Left ventricle myocardium inferior (tissue), 1 donor: ENCODE measurements at regions not wholly inside any gene's neighbourhood (a gene's known extent, or its start where the extent isn't known, plus 50 kb on each side); places are given as distances from the start of the nearest gene placed in this dataset.

Experiments
- DNase-seq: peaks from one replicate; pipeline ENCODE4 v3.0.0-alpha.2; 2020
- H3K27ac ChIP-seq: fragments of 200-600 bp; replicated peaks from 2 replicates; pipeline ENCODE4 v1.8.0; 2021
- H3K27me3 ChIP-seq: fragments of 200-600 bp; 2 replicates; pipeline ENCODE4 v1.8.0; 2021; ENCODE audit warnings: low read depth
- H3K36me3 ChIP-seq: fragments of 200-600 bp; 2 replicates; pipeline ENCODE4 v1.8.0; 2021
- H3K4me1 ChIP-seq: fragments of 200-600 bp; 2 replicates; pipeline ENCODE4 v1.8.0; 2021
- H3K4me3 ChIP-seq: fragments of 200-600 bp; 2 replicates; pipeline ENCODE4 v1.8.0; 2021; ENCODE audit warnings: mild to moderate bottlenecking, moderate library complexity
- H3K9me3 ChIP-seq: fragments of 200-600 bp; replicated peaks from 2 replicates; pipeline ENCODE4 v1.8.0; 2021
- intact Hi-C: fragments of 100-400 bp; cut with micrococcal nuclease; formaldehyde crosslinking; loops from one replicate; pipeline ENCODE4 v1.11.0; 2022
- TF ChIP-seq, protein P1 (sequence below): fragments of 200-600 bp; IDR thresholded peaks from 2 replicates; pipeline ENCODE4 v1.8.0; 2021; ENCODE audit warnings: antibody characterized with exemption, mild to moderate bottlenecking, borderline replicate concordance
- donor health status: DM: no; HTN: yes; CAD: no; lungs with severe emphysema.

DNA sequence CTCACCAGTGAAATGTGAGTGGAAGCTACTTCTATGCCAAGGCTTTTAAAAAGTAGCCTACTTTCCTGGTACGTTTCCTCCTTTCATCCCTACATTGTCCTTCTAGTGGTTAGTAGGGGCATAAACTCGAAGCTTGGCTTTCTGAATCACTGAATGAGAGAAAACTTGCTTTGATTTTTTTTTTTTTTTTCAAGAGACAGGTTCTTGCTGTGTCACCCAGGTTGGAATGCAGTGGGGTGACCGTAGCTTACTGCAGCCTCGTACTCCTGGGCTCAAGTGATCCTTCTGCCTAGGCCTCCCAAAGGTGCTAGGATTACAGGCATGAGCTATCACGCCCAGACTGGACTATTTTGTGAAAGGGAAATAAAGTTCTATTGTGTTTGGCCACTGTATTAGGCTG is 89.1 kb upstream of the IGFBP7 start:
- intact Hi-C loops: no loop called here
- TF ChIP-seq, protein P1, sequence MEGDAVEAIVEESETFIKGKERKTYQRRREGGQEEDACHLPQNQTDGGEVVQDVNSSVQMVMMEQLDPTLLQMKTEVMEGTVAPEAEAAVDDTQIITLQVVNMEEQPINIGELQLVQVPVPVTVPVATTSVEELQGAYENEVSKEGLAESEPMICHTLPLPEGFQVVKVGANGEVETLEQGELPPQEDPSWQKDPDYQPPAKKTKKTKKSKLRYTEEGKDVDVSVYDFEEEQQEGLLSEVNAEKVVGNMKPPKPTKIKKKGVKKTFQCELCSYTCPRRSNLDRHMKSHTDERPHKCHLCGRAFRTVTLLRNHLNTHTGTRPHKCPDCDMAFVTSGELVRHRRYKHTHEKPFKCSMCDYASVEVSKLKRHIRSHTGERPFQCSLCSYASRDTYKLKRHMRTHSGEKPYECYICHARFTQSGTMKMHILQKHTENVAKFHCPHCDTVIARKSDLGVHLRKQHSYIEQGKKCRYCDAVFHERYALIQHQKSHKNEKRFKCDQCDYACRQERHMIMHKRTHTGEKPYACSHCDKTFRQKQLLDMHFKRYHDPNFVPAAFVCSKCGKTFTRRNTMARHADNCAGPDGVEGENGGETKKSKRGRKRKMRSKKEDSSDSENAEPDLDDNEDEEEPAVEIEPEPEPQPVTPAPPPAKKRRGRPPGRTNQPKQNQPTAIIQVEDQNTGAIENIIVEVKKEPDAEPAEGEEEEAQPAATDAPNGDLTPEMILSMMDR: no peak
- no peaks in the 10 kb centered on the region for H3K36me3 ChIP-seq
- H3K9me3 ChIP-seq: no peaks in the 10 kb centered on the region
- H3K4me3 ChIP-seq: no peak overlapping the region
- DNase-seq: no peak
- H3K4me1 ChIP-seq: no peaks in the 10 kb centered on the region
- H3K27ac ChIP-seq: no peak overlapping the region
- H3K27me3 ChIP-seq: peaks cover 16% of the 10 kb centered on the region

DNA sequence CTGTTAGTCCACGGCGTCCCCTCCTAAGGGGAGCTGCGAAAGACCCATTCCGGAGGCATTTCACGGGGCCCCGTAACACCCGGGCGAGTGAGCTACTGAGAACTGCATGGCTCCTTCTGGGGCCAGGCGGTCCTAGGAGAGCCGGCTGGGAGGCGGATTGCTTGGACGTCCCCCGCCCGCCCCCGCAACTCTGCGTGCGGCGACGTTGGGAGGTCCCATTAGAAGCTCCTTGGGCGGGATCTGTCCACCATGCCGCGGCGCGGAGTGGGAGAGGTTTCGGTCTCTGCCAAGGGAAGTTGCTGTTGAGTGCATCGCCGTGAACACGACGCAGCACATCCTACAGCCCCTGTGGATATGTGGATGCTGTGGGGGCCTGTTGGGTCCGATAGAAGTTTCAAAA is 85.4 kb upstream of the IGFBP7 start:
- H3K9me3 ChIP-seq: no peaks in the 10 kb centered on the region
- intact Hi-C loops: no loop called here
- H3K27ac ChIP-seq: no peak overlapping the region
- TF ChIP-seq, protein P1: no peak
- H3K4me1 ChIP-seq: no peaks in the 10 kb centered on the region
- H3K4me3 ChIP-seq: no peak overlapping the region
- H3K36me3 ChIP-seq: no peaks in the 10 kb centered on the region
- peaks cover 39% of the 10 kb centered on the region for H3K27me3 ChIP-seq
- no peak for DNase-seq

DNA sequence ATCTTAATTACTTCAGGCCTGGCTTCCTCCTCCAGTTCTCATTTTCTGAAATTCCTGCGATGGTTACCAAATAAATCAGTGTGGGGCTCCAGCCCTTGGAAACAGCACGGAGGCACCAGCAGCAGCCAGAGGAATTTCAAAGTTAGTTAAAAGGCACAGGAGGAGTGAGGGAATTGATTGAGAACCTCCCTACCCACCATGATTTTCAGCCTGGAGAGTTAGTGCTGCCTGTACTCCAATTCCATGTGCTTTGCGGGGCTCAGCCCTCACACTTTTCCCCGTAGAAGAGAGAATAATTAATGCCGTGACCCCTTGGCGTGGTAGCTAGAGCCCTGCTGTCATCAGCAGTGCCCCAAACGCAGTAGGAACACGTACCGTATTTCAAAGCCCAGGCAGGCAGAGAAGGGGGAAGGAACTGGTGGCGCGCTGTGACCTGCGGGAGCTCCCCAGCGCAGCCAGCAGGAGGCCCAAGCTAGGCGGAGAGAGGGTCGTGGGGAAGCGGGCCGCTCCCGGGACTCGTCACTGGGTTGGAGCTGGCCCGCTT is 84.0 kb upstream of the IGFBP7 start:
- Histone ChIP-seq H3K4me1 (no peaks in the 10 kb centered on the region), H3K27ac (no peak overlapping the region), H3K36me3 (no peaks in the 10 kb centered on the region), H3K27me3 (peaks cover 39% of the 10 kb centered on the region), H3K4me3 (no peak overlapping the region), H3K9me3 (no peaks in the 10 kb centered on the region)
- TF ChIP-seq, protein P1: no peak
- intact Hi-C loops: no loop called here
- DNase-seq: no peak

DNA sequence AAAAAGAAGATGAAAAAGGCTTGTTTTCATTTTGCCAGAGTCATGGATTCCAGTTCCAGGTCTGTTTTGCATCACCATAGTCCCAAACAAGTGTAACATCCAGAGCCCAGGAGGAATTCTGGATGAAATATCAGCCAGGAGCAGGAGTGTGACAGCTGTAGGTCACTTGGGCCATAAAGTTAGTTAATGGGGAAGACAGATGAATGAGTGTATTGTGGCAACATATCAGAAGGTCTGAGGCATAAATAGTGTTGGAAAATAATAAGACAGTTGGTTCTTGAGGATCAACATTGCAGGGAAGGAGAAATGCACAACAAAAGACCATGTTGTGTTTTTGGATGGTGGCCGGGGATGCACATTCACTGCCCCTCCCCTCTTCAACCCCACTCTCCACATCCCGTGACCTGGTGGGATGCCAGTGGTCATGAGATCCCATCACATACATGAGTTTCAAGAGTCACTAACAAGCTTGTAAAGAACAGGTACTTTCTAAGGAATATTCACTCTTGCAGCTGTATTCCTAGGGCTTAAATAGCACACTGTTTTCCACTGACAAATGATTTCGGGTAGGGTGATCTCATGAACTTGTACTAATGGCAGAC is 83.1 kb upstream of the IGFBP7 start:
- no peak overlapping the region for H3K27ac ChIP-seq
- TF ChIP-seq, protein P1: no peak
- H3K4me1 ChIP-seq: no peaks in the 10 kb centered on the region
- intact Hi-C loops: no loop called here
- no peak for DNase-seq
- H3K4me3 ChIP-seq: no peak overlapping the region
- H3K36me3 ChIP-seq: no peaks in the 10 kb centered on the region
- peaks cover 39% of the 10 kb centered on the region for H3K27me3 ChIP-seq
- no peaks in the 10 kb centered on the region for H3K9me3 ChIP-seq

DNA sequence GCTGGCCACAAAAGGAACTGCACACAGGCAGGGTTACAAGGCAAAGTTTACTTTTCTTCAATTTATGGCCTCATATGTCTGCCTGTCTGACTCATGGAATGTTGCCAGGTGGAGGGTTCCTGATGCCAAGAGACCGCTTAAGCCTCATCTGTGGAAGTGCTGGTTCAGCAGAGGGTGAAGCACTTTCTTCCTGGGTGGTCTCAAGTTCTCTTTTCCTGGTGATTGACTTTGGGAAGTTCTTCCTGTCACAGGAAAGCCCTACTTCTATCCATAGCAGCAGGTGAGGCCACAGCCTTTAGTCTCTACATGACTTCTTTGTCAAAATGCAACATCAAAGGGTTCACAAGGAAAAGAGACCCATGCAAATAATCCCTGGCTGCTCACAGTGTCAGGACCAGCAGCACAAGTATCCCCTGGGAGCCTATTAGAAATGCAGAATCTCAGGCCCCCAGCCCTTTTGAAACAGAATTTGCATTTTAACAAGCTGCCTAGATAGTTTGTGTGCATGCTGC is 81.4 kb upstream of the IGFBP7 start:
- peaks cover 39% of the 10 kb centered on the region for H3K27me3 ChIP-seq
- no peak overlapping the region for H3K27ac ChIP-seq
- H3K4me3 ChIP-seq: no peak overlapping the region

More for the DNA sequence above, 81.4 kb upstream of the IGFBP7 start:
- DNase-seq: no peak
- TF ChIP-seq, protein P1: no peak
- H3K4me1 ChIP-seq: no peaks in the 10 kb centered on the region
- intact Hi-C loops: no loop called here
- no peaks in the 10 kb centered on the region for H3K36me3 ChIP-seq
- H3K9me3 ChIP-seq: no peaks in the 10 kb centered on the region
